AG20443 (cell line): ENCODE measurements at regions not wholly inside any gene's neighbourhood (a gene's known extent, or its start where the extent isn't known, plus 50 kb on each side); places are given as distances from the start of the nearest gene placed in this dataset.

Source experiments
- DNase-seq: peaks from one replicate; pipeline ENCODE4 v3.0.0; 2012; ENCODE audit warnings: low spot score, mixed read lengths

DNA sequence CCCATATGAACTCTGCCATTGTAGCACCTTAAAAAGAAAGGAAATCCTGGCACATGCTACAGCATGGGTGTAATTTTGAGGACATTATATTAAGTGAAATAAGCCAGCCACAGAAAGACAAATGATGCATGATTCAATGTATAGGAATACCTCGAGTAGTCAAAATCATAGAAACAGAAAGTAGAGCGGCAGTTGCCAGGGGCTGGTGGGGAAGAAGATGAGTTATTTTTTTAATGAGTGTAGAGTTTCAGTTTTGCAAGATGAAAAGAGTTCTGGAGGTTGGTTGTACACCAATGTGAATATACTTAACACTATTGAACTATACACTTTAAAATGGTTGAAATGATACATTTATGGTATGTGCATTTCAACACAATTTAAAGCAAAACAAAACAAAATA is 133.0 kb downstream of the ZDHHC21 start:
- no peak for DNase-seq

DNA sequence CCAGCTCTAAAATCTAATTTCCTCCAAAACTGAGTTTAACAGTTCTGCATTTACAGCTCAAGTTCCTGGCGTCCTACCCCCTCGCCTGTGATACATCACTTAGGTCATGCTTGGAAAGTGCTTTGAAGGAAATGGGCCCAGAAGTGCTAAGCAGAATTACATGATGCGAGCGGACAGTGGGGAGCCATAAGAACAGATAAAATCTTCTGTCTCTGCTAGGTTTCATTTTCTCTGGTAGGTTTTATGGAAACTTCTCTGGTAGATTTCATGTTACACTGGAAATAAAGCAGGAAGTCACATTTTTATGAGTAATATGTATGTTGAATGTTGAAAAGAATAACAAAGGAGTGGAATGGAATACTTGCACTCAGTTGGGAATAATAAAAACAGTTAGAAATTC is 138.3 kb downstream of the ZDHHC21 start:
- peak; percentile 28 for DNase-seq

DNA sequence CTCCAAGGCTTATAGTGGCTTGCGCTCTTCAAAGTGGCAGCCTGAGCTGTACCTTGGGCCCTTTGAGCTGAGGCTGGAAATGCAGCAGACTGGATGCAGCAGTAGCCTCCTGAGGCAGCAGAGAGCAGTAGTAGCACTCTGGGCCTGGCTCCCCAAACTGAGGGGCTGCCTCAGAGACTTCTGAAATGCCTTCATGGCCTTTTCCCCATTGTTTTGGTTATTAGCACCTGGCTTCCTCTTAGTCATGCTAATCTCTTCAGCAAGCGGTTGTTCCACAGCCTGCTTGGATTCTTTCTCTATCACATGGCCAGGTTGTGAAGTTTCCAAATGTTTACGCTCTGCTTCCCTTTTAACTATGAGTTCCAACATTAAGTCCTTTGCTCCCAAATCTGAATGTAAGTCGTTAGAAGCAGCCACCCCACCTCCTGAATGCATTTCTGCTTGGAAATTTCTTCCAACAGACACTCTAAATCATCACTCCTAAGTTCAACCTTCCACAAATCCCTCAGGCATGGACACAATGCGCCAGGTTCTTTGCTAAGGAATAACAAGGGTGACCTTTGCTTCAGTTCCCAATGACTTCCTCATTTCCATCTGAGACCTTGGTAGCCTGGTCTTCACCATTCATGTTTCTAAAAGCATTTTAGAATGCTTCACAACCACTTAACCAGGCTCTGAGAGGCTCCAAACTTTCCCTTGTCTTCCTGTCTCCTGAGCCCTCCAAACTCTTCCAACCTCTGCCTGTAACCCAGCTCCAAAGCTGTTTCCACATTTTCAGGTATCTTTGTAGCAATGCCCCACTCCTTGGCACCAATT is 145.8 kb downstream of the ZDHHC21 start:
- DNase-seq = no peak

DNA sequence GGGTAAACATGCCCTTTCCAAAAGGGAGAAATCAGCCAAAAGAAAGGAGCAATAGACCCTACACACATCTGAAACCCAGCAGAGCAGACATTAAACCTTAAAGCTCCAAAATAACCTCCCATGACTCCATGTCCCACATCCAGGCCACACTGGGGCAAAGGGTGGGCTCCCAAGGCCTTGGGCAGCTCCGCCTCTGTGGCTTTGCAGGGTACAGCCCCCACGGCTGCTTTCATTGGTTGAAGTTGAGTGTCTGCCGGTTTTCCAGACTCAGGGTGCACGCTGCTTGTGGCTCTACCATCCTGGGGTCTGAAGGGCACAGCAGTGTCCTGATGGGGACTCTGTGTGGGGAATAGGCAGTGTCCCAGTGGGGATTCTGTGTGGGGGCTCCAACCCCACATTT is 146.5 kb downstream of the ZDHHC21 start:
- DNase-seq = no peak

DNA sequence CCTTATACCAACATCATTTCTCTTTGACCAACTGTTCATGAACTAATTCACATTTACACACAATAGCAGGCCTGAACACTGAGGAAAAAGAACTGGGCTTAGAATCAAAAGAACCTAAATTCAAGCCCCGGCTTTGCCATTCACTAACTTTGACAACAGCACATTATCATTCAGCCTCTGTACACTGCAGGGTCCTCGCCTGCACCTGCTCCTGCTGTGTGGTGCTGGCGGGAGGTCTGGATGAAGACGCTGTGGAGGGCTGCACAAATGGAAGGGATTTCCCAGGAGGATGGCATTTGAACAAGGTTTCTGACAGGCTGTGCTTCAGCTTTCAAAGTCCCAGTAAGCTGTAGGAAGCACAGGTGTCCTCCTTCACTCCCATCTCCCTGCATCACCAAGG is 151.2 kb downstream of the ZDHHC21 start:
- DNase-seq = no peak

GRCh38 chr9:14538526-14538925 is 154.7 kb downstream of the ZDHHC21 start:
- no peak for DNase-seq

DNA sequence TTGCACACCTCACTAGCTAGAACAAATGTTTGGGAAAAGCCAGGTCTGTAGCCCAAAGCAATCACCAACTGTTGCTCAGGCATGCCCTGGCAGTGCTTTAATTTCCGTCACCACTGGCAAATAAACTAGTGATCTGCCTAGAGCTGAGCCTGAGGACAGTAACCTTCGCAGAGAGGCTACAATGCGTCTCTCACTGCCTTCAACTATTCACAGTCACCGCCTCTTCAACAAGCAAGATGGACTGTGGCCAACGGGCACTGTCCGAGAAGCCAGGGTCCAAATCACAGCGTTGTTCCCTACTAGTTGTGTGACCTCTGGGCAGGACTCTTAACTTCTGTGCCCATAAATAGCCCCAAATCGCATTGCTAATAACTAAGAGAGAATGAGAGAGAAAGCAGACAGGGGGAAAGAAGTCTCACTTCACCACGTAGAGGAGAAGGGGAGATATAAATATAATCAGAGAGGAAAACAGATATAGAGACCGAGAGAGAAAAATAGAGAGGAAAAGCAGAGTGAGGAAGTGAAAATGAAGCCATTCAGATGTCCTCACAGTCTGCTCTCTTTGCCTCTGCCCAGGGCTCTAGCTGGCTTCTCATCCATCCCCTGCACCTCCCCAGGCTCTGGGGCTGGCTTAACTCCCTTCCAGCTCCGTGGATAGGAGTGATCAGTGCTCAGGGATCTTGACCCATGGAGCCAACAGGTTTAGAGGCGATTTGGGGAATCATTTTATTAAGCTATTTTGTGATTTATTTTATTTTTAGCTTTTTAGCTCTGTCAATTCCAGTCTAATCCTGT is 157.9 kb downstream of the ZDHHC21 start:
- DNase-seq = no peak

- DNase-seq = no peak
These were observed 159.2 kb downstream of the ZDHHC21 start for GRCh38 chr9:14533867-14534640.

DNA sequence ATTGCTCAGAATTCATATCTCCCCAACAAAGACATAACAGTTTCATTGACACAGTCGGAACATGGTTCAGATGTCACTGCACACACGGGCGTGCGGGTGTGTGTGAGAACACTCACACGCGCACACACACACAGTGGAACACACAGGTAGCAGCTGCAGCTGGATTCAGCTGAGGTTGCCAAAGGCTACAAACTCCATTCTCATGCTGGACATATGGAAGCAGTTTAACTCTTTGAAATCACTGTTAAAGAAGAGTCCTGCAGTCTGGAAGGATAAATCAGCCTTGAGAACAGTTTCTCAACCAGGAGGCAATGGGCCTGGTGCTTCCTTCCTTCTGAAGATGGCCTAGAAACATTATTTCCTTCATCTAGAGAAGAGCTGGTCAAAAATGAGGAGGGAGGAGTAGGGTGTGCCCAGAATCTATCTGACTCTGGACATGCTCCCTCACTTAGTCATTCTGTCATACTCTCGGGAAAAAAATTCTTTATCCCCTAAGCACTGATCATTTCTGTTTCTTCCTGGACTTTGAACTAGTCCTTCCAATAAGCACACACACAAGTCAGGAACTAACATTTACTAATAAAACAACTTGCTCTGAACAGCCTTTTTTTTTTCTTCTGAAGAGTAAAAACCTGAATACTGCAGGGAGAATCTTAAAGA is 160.6 kb downstream of the ZDHHC21 start:
- DNase-seq = peak; percentile 67

GRCh38 chr9:14531341-14532269 is 161.6 kb downstream of the ZDHHC21 start:
- DNase-seq = no peak

DNA sequence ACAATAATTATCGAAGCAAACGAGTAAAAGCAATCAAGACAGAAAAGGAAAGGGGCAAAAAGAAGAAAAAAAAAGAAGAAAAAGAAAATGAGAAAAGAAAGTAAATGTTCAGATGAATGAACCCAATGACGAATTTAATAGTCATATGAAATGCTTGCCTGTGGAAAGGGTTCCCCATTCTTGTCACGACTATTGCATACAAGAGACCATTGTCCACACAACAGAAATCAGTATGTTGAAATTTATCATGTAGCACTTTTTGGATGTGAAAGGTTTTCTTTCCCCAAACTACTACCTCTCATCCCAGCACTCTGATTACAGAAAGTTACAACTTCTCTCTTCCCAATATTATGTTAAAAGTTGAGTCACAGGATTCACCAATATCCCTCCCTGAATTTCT is 162.4 kb downstream of the ZDHHC21 start:
- no peak for DNase-seq

DNA sequence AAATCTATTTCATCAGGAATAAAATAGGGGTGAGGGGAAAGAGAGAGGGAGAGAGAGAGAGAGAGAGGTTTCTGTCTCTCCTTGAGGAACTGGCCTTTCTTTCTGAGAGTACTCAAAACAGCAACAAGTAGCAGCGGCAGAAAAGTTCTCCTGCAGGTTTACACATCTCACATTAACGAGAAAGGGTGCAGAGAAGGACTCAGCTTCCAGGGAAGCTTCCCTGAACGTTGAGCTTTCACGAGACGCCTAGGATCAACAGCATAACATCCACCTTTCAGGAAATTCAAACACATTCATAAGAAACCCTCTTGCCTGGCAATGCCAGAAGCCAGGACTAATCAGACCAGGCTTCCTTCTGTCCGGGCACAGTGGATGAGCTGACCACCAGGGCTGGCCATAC is 162.9 kb downstream of the ZDHHC21 start:
- DNase-seq = no peak

- DNase-seq = no peak
These were observed 163.6 kb downstream of the ZDHHC21 start for GRCh38 chr9:14529629-14530028.

DNA sequence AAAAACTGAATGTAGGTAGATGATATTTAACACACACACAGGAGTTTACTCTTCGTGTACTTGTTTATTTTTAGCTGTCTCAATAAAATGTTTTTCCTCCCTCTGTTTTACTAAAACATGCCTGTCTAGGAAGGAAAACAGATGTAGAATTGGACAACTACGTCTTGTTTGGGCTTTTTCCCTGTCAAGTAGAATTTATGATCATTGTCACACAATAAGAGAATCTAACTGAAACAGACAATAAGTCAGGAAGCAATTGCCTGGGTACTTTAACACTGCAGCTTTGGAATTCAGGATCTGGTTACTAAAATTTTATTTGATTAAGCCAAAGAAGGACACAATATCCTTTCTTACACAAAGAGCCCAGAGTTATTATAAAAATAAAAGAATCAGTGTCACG is 164.2 kb downstream of the ZDHHC21 start:
- no peak for DNase-seq

DNA sequence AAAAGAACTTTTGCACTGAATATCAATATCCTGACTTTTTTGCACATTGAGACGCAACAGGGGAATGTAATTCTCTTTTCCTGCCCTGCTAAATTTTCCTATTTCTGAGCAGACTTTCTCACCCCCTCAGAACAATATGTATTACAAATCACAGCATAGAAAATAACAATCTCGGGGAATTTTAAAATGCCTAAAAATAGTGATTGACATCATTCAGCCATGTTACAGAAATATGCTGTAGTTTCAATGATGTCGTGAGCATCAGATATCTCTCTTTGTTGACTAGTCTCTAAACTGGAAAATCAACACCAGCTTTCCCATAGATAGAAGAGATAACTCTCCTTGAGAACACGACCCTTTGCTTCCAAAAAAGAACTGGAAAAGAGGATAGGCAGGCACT is 166.7 kb downstream of the ZDHHC21 start:
- no peak for DNase-seq

DNA sequence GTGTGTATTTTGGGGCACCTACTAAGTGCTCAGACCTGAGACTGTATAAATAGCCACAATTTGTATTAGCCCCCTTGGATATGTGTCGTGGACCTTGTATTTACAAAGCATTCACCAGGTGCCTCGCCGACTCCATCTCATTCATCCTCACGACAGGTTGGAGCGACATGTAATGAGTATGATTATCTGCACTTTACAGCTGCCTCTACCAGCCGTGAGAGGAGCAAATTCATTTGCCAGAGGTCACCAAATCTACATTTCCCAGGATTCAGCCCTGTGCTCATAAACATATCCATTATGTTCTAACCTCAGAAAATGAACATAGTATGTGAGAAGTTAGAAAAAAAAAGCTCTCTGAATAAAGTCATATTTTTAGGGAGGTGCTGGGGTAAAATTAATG is 167.4 kb downstream of the ZDHHC21 start:
- DNase-seq = no peak

DNA sequence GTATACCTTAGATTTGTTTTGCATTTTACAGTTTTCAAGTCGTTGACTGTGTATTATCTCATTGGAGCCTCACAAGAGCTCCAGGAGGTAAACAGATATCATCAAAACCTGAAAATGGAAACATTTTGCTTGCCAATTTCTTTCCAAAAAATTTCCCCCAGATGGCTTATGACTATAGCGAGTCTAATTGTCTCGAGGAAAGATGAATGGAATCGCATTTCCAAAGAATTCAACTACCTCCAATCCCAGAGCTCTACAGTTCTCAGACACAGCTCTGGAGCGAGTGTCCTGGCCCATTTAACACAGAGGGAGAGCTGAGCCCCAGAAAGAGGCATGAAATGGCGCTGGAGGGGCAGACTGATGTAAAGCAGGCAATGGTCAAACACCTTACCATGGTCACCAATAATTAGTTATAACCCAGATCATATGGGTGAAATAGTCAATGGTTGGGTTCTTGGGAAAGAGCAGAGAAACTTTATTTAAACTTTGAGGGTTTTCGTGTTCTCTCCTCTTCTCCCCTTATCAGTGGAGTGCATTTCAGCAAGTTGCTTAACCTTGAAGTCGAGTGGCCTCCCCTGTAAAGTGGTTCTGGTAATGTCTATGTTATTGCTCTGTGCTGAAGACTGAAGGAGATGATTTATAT is 168.2 kb downstream of the ZDHHC21 start:
- DNase-seq = no peak

GRCh38 chr9:14523545-14523944 is 169.7 kb downstream of the ZDHHC21 start:
- no peak for DNase-seq

DNA sequence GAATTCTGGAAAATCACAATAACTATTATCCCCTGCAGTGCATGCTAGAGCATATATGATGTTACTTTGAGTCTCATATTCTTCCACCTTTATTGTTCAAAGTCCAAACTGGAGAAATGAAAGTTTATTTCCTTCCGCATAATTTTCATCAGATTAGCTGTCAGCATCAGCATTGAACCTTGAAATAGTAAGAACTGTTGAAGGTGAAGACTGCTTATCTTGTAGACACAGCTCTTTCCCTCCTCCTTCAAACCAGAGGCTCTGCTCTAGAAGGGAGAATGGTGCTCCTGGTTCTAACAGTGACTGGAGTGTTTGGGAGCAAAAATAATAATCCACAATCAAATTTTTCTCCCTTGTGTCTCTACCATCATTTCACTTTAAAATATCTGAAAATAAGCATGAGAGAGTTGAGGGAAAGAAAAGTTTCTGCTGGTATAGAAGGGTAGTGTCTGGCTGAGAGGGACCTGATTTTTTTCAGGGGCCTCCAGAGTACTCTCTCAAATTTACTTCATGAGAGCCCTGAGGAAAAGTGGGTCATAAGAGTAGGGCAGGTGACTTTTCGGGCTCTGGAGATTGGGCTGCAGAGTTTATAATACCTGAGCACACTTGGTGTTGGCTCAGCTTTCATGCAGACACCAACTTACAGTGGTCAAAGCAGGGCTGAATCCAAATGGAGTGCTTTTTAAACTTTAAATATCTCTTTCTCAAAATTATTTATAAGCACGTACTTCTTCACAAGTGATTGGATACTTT is 170.4 kb downstream of the ZDHHC21 start:
- DNase-seq = no peak

GRCh38 chr9:14520341-14520740 is 172.9 kb downstream of the ZDHHC21 start:
- DNase-seq = no peak
